SKM-1 treated with dmso at 0.1 percent for 144 hours (cell line): ENCODE measurements at regions not wholly inside any gene's neighbourhood (a gene's known extent, or its start where the extent isn't known, plus 50 kb on each side); places are given as distances from the start of the nearest gene placed in this dataset.

Source experiments
- DNase-seq: peaks from one replicate; lab custom pipeline; 2025; ENCODE audit not compliant: unreplicated experiment; lab: John Stamatoyannopoulos, UW

DNA sequence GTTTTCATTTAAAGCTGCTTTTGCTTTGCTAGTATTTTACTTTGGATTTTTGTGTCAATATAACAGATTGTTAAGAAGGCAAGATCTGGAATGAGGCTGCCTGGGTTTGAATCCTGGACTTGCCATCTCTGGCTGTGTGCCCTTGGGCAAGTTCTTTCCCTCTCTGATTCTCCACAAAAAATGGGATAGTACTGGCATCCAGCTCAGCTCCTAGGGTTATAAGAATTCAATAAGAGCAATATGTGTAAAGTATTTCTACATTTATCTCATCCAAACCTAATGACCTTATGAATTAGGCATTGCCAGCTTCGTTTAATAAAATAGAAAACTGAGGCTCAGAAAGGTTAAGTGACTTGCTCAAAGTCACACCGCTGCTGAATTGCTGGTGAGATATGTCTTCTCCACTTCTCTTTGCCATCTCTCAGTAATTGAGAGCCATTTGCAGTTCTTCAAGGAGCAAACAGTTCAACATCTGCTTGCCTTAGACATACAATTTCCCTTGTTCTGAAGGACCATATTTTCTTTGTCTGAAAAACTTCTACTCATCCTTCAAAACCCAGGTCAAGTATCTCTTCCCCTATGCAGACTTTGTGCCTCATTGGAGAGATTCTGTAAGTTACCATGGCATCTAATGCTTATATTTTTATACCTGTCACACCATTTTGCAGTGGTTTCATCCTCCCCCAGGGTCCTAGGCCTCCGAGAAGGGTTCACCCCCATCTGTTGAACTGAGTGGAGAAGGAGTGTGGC is 80.8 kb upstream of the TLE3 start:
- no peak for DNase-seq

GRCh38 chr15:70172566-70173225 is 75.0 kb upstream of the TLE3 start:
- no peak for DNase-seq

- no peak for DNase-seq
These were observed 74.4 kb upstream of the TLE3 start for GRCh38 chr15:70172124-70172523.

DNA sequence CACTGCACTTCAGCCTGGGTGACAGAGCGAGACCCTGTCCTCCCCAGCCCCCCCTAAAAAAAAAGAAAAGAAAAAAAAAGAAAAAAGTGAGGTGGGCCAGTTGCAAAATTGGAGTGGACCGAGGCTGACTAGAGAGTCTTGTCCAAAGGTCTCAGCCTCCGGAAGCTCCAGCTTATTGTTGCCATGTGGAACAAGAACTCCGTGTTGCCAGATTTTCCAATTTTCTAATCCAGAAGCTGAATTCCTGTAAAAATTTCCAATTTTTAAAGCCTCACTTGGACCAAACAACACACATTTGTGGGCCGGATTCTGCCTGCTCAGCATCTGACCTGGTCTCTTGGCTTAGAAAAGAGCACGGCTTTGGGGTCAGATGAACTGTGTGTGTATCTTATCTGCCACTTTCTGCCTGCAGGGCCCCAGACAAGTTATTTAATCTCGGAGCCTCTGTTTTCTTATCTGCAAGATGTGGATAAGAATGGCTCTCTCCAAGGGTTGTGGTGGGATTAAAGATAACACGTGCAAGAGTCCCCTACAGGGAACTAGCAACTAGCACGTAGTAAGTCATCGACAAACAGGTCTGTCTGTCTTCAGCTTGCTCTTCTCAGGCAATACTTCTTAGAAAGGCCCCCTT is 73.7 kb upstream of the TLE3 start:
- DNase-seq, result no peak

- DNase-seq, result no peak
These were observed 72.5 kb upstream of the TLE3 start for GRCh38 chr15:70170096-70170699.

DNA sequence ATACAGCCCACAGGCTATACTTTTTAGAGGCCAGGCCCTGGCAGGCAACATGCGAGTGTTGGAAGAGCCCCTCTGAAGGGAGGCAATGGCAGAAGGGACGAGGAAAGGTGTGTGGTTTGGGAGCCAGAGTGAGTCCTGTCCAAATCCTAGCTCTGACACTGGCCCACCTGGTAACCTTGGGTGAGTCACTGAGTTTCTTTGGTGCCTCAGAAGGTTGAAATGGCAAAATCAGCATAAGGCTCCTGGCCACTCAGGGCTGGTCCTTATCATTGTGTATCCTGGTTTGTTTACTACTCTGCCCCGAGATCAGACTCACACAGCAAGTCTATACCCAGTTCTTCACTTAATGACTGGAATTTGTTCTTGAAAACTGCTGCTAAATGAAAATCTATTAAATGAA is 71.4 kb upstream of the TLE3 start:
- DNase-seq, result no peak

- no peak for DNase-seq
These were observed 69.4 kb upstream of the TLE3 start for GRCh38 chr15:70167155-70167554.

GRCh38 chr15:70166506-70167087 is 68.9 kb upstream of the TLE3 start:
- no peak for DNase-seq

- no peak for DNase-seq
These were observed 68.1 kb upstream of the TLE3 start for GRCh38 chr15:70165716-70166284.

DNA sequence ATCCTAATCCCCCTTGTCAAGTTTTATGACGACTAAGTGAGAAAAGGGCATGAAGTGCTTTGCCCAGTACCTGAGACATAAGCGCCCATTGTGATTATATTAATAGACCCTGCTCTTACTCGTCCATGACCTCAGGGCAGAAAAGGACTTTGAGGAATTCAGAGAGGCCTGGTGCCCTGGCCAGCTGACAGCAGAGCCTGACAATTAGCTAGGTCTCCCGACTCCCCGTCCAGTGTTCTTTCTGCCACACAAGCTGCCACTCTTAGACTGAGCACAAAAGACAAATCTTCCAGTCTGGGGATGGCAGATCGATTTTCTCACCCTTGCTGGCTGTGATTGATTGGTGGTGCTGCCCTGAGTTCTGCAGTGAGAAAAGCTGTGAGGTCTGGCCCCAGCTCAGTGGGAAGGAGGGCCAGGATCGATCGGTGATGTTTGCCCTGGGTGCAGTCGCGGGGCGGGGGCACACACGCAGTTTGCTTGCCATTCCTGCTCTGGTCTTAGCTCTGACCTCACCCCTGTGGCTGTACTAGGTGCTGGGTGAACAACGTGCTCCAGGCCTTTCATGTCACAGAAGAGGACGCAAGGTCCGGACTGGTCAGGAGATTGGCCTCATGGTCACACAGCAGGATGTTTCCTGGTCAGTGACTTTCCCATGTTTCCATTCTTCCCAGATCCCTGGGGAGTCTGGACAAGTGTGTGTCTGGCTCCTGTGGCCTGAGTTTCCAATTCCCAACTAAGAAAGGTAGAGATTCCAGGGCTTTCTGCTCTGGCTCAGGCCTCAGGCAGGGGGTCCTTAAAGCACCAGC is 67.4 kb upstream of the TLE3 start:
- no peak for DNase-seq

DNA sequence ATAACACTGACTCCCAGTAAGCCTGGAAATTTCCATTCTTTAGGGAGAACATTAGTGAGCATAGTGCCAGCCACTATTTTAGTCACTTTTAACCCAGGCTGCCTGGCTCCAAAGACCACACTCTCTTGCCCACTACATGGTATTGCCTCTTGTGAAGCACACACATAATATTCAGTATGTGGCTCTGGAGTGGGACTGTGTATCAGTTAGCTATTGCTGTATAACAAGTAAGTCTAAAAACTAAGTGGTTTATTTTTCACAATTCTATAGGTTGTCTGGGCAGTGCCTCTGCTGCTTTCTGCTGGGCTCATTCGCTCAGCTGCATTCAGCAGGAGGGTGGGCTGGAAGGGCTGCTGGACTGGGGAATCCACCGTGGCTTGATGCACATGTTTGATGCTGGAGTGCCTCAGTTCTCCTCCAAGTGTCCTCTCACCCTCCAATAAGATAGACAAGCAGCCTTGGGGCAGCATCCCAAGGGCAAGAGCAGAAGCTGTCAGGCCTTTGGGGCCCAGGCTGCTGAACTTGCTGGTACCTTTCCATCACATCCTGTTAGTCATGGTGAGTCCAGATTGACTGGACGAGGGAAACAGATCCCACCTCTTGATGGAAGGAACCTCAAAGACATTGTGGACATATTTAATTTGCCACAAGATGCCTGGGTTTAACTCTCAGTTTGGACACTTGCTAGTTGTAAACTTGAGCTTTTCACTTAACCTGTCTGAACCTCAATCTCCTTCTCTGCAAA is 66.6 kb upstream of the TLE3 start:
- no peak for DNase-seq

DNA sequence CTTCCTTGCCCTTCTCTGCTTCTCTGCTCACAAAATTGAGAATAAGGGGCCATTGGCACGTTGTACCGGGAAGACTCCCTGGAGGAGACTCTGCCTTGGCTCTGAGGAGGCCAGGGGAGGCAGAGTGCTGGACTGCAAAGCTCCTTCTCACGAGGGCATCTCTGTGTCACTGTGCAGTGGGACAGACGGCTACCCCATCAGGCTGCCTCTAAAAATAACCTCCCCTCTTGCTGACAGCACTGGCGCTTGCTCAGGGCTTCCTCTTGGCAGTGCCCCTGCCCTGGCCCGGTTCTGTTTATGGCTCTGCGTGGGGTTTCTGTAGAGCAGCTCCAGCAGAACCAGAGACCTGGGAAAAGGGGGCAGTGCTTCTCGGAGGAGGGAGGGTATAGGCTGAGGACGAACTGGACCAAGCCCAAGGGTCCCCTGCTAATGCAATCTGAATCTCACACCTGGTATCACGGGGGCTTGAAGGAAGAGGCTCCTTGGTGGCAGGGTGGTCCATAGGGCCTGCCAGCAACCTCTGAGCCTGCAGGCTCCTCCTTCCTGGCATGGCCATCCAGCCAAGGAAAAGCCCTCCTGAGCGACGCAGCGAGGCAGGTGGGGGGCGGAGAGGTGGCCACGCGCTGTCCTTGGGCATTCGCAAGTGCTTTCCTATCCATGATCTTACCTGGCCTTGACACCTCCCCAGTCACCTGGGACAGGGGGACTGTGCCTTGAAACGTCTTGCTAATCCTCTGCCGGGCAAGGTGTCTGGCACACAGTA is 63.3 kb upstream of the TLE3 start:
- no peak for DNase-seq

- no peak for DNase-seq
These were observed 62.5 kb upstream of the TLE3 start for GRCh38 chr15:70160267-70160666.

DNA sequence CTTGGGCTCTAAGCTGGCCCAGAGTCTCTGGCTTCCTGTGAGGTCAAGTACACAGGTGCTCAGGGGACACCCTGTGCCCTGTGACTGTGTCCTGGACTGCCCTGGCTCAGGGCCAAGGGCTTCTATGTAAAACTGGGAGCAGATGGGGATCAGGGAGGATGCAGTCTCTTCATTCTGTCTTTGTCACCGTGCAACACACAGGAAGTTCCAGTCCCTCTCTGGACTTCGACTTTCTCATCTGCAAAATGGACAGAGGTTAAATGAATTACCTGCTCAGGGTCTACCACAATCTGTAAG is 61.9 kb upstream of the TLE3 start:
- DNase-seq, result no peak

- DNase-seq, result no peak
These were observed 61.4 kb upstream of the TLE3 start for GRCh38 chr15:70159001-70159712.

DNA sequence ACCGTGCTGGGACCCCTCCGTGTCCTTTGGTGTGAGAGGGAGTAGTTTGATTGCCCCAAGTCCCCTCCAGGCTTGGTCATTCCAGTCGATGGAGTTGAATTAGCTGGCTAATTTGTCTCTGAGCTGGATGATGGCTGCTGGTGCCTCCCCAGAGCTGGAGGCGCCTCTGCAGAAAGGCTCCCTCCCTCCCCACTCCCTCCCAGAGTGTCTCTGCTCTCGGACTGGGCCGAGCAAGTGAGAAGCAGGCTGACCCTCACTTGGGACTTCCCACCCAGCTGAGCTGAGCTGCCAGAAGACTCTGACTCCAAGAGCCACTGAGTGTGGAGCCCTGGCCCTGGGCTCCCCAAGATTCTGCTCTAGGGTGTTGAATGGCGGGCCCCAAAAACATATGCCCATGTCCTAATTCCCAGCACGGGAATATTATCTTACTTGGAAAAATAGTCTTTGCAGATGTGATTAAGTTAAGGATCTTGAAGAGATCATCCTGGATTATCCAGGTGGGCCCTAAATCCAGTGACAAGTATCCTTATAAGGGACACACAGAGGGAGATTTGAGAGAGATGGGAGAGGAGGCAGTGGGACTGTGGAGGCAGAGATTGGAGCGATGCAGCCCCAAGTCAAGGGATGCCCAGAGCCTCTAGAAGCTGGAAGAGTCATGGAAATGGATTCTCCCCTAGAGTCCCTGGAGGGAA is 60.7 kb upstream of the TLE3 start:
- no peak for DNase-seq

- DNase-seq, result no peak
These were observed 59.1 kb upstream of the TLE3 start for GRCh38 chr15:70156671-70157271.
